Stomach (tissue), 4 donors: ENCODE measurements at regions not wholly inside any gene's neighbourhood (a gene's known extent, or its start where the extent isn't known, plus 50 kb on each side); places are given as distances from the start of the nearest gene placed in this dataset.

Experiments
- CTCF ChIP-seq, 7 experiments: fragments of 450-650 bp in 4 of 7; fragments of 200-600 bp in 3 of 7; sonication (generic) in 3 of 7; IDR thresholded peaks; one replicate each; pipeline ENCODE4 v1.5.1; 2016 to 2019; ENCODE audit warnings: antibody characterized with exemption in 7 of 7, control low read depth in 2 of 7, mild to moderate bottlenecking in 1 of 7
- EP300 ChIP-seq: sonication (generic); formaldehyde crosslinking; IDR thresholded peaks from one replicate; pipeline ENCODE4 v1.6.1; 2017; ENCODE audit warnings: antibody characterized with exemption
- POLR2A ChIP-seq, 4 donors: fragments of 450-650 bp; IDR thresholded peaks; one replicate each; pipeline ENCODE4 v1.6.1; 2016; ENCODE audit warnings: antibody characterized with exemption in 4 of 4, control low read depth in 2 of 4, mild to moderate bottlenecking in 1 of 4, moderate library complexity in 1 of 4
- POLR2AphosphoS5 ChIP-seq, 3 donors: sonication (generic); formaldehyde crosslinking; IDR thresholded peaks; one replicate each; pipeline ENCODE4 v1.6.1; 2016; ENCODE audit warnings: antibody characterized with exemption in 3 of 3

DNA sequence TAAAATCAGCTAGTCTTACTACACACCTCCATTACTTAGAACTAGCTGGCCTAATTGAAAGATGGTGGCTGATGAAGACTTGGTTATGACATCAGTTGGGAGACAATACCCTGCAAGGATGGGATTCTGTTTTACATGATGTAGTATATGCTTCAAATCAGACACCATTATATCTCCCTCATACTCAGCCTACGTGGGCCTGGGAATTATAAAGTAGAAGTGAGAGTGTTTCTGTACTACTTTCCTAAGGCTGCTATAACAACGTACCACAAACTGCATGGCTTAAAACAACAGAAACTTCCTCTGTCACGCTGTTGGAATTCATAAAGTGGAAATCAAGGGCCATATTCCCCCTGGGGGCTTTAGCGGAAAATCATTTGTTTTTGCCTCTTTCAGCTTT, 190.4 kb downstream of the PAH start:
- TF ChIP-seq POLR2A (IDR thresholded peaks at IDR 0.05) (no peak), CTCF (IDR thresholded peaks at IDR 0.05) (no peak), POLR2AphosphoS5 (IDR thresholded peaks at IDR 0.05) (no peak), EP300 (no peak)
